Adrenal gland (tissue), 5 donors: ENCODE measurements at regions not wholly inside any gene's neighbourhood (a gene's known extent, or its start where the extent isn't known, plus 50 kb on each side); places are given as distances from the start of the nearest gene placed in this dataset.

Experiments
- POLR2A ChIP-seq, 2 donors: fragments of 450-650 bp; IDR thresholded peaks; one replicate each; pipeline ENCODE4 v1.6.1; 2017; ENCODE audit warnings: antibody characterized with exemption in 2 of 2, mild to moderate bottlenecking in 2 of 2, moderate library complexity in 1 of 2
- TF ChIP-seq, protein P1 (sequence below), 6 experiments: fragments of 450-650 bp in 4 of 6; fragments of 200-600 bp in 2 of 6; sonication (generic) in 1 of 6; IDR thresholded peaks; 1 replicate in 5 of 6; 2 replicates in 1 of 6; pipeline versions ENCODE4 v1.5.1 to v1.8.0; 2016 to 2021; ENCODE audit warnings: antibody characterized with exemption in 6 of 6, mild to moderate bottlenecking in 2 of 6, moderate library complexity in 1 of 6
- donor health status: DM: no; HTN: no; CAD: no.

DNA sequence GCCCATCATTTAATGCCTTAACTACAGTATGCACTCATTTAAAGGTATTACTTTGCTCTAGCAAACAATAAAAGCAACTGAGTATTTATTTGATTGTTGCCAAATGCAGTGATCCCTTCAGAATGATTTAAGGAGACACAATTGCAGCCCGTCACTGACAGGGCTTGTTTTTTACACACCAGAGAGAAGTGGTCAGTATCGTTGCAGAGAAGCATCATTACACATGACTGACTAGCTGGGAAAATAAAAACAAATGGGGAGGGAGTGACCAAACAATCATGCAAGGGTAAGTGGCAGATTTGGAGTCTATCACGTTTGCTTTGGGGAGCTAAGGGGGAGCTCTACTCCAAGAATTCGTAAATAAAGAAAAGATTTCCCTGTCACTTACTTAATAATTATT is 1685.3 kb upstream of the TENM3 start:
- TF ChIP-seq, protein P1, sequence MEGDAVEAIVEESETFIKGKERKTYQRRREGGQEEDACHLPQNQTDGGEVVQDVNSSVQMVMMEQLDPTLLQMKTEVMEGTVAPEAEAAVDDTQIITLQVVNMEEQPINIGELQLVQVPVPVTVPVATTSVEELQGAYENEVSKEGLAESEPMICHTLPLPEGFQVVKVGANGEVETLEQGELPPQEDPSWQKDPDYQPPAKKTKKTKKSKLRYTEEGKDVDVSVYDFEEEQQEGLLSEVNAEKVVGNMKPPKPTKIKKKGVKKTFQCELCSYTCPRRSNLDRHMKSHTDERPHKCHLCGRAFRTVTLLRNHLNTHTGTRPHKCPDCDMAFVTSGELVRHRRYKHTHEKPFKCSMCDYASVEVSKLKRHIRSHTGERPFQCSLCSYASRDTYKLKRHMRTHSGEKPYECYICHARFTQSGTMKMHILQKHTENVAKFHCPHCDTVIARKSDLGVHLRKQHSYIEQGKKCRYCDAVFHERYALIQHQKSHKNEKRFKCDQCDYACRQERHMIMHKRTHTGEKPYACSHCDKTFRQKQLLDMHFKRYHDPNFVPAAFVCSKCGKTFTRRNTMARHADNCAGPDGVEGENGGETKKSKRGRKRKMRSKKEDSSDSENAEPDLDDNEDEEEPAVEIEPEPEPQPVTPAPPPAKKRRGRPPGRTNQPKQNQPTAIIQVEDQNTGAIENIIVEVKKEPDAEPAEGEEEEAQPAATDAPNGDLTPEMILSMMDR (IDR thresholded peaks at IDR 0.05): no peak
- no peak for TF ChIP-seq POLR2A (IDR thresholded peaks at IDR 0.05)
